GM12875 (cell line): ENCODE measurements at regions not wholly inside any gene's neighbourhood (a gene's known extent, or its start where the extent isn't known, plus 50 kb on each side); places are given as distances from the start of the nearest gene placed in this dataset.

Experiments
- H3K4me3 ChIP-seq: one replicate; pipeline ENCODE4 v1.5.1; 2011; ENCODE audit warnings: low read depth, low read length, control low read depth
- TF ChIP-seq, protein P1 (sequence below): IDR thresholded peaks from 2 replicates; pipeline ENCODE4 v1.5.1; 2011; ENCODE audit warnings: low read depth, mild to moderate bottlenecking, control low read depth, inconsistent platforms, low read length, moderate library complexity, borderline replicate concordance; ENCODE audit not compliant: insufficient read depth

DNA sequence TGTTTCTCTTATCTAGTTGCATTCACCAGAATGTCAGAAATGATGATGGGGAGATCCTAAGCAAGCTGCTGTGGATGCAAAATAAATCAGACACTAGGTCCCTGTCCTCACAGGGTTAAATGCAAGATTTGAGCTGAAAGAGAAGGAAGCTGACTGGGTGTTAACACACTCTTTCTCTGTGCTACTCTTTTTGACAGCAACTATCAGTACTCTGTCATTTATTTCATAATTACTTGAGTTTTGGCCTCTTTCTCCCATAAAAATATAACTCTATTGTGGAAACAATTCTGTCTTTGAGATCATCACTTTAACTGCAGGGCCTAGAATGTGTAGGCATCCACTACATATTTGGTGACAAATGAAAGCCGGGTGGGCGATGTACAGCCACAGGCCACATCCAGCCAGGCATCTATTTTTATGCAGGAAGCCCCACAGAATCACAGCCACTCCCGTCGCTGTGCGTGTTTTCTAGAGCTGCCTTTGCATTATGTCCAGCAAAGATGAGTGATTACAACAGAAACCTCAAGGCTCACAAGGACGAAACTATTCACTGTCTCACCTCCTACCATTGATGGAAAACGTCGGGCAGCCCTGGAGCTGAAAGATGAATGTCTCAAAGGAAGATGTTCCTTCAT is 849.0 kb downstream of the RNF144A start:
- TF ChIP-seq, protein P1, sequence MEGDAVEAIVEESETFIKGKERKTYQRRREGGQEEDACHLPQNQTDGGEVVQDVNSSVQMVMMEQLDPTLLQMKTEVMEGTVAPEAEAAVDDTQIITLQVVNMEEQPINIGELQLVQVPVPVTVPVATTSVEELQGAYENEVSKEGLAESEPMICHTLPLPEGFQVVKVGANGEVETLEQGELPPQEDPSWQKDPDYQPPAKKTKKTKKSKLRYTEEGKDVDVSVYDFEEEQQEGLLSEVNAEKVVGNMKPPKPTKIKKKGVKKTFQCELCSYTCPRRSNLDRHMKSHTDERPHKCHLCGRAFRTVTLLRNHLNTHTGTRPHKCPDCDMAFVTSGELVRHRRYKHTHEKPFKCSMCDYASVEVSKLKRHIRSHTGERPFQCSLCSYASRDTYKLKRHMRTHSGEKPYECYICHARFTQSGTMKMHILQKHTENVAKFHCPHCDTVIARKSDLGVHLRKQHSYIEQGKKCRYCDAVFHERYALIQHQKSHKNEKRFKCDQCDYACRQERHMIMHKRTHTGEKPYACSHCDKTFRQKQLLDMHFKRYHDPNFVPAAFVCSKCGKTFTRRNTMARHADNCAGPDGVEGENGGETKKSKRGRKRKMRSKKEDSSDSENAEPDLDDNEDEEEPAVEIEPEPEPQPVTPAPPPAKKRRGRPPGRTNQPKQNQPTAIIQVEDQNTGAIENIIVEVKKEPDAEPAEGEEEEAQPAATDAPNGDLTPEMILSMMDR, result no peak
- H3K4me3 ChIP-seq, result no peak overlapping the region

DNA sequence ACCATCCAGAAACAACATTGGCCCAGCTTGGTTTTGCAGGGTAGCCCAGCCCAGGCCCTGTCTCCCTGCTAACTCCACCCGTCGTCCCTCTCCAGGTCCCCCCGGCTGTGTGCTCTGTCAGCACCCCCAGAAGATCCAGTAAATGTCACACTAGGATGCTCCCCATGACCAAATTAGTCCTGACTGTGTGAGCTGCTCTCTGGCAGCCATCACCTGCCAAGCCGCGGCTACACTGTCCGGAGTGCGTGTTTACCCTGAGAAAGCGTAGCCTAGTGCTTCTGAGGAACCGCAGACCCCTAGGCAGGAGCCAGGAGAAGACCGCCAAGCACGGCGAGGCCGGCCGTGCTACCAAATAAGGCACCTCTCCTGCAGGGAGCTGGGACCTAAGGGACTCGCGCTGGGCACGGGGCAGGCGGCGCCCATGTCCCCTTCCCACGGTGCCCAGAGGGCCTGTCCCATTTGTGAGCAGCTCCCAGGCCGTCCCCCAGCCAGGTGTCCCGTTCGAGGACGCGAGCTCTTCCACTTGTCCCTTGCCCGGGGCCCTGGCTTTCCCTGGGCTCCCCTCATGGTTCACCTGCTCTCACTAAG is 849.9 kb downstream of the RNF144A start:
- TF ChIP-seq, protein P1, result no peak
- no peak overlapping the region for H3K4me3 ChIP-seq

DNA sequence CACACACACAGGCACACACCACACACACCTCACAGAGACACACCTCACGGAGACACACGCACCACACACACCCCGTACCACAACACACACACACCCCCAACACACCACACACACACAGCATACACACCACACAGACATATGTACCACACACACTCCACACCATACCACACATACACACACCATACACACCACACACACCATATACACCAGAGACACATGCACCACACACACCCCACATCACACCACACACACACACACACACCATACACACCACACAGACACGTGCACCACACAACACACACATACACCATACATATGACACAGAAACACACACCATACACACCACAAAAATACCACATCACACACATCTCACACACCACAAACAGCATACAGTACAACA is 850.7 kb downstream of the RNF144A start:
- TF ChIP-seq, protein P1, result no peak
- H3K4me3 ChIP-seq, result no peak overlapping the region

DNA sequence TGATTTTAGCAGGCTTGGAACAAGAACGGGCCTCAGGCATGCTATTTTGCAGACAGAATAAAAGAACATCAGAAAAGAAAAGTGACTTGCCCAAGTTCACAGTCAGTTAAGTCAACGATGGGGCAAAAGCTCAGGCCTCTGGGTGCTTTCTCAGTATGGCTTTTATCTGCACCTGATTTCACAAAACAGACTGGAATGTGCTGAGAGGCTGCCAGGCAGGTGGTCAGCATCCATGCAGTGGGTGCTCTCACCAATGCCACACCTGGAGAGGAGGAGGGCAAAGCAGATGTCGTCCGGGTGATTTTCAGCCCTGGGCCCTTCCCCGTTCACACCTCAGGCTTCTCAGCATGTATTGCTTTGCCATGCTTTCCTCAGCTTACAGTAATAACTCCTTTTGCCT is 854.6 kb downstream of the RNF144A start:
- H3K4me3 ChIP-seq, result no peak overlapping the region
- TF ChIP-seq, protein P1, result no peak

DNA sequence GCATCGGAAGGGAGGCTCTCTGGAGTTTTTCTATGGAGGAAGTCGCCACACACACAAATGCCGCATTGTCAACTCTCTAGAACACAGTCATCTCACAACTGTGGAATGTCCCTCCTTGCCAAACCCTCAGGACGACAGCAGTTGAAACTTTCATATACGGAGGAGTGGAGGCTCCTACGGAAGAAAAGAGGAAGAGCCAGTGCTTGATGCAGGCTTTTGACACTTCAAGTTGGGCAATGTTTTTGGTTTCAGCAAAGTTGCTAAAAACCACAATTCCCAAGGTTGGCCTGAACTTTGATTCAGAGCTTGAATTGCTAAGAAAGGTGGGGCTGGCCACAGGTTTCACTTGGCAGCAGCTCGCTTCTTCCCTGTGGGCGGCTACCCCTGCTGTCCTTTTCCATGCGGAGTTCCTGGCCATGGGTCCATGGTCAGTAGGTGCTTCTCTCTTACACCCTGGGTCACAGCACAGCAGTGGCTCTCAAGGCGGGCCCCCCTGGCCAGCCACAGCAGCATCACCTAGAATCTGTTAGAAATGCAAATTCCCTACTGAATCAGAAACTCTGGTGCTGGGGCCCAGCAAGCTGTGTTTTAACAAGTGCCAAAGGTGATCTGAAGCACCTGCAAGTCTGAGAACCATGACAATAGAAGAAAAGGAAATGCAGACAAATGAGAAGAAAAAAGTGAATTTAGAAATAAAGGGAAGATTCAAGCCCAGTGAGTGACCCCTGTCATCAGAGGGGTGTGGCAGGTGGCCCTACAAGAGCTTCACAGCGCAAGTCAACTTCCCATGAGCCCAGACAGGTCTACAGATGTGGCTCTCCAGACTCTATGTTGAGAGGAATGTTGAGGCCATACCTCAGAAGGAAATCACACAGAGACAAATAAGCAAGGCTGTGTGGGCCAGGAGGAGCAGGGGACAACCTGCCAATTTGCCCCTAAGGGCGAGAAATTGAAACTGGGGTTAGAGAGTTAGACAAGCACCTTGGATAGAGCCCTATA is 856.4 kb downstream of the RNF144A start:
- TF ChIP-seq, protein P1, result no peak
- no peak overlapping the region for H3K4me3 ChIP-seq

DNA sequence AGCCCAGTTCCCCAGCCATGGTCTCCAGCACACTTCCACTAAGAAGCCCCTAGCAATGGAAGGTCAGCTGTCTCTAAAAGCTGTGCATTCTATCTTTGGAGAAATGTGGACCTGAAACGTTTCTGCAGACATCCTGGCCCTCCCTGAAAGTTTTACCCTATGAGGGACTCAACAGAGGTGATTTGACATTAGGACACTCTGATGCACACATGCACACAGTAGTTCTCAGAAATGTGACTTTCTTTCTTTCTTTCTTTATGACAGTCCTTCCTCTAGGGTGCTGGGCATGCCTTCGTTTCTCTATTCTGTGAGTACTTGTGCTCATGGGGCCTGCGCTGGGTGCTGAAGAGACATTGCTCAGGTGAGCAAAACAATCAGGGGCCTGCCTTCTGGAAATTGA is 857.3 kb downstream of the RNF144A start:
- H3K4me3 ChIP-seq, result no peak overlapping the region
- TF ChIP-seq, protein P1, result no peak

DNA sequence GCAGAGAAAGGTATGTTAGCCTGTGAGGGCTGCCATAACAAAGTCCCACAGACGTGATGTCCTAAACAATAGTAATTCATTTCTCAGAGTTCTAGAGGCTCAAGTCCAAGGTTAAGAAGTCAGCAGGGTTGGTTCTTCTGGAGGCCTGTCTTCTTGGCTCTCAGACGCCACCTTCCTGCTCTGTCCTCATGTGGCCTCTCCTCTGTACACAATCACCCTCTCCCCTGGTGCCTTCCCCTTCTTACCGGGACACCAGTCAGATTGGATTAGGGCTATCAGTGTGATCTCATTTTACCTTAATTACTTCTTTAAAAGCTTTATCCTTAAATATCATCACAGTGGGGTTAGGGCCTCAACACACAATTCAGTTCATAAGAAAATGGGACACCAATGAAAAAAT is 860.5 kb downstream of the RNF144A start:
- TF ChIP-seq, protein P1, result no peak

More for the DNA sequence above, 860.5 kb downstream of the RNF144A start:
- no peak overlapping the region for H3K4me3 ChIP-seq
